DMS53 treated with DMSO at 0.1 percent for 48 hours (cell line): ENCODE measurements at regions not wholly inside any gene's neighbourhood (a gene's known extent, or its start where the extent isn't known, plus 50 kb on each side); places are given as distances from the start of the nearest gene placed in this dataset.

Source experiments
- DNase-seq: peaks from one replicate; lab custom pipeline; 2025; ENCODE audit not compliant: unreplicated experiment; lab: John Stamatoyannopoulos, UW

- DNase-seq: no peak
Measured at GRCh38 chr7:26046878-26047277, 105.1 kb upstream of the NFE2L3 start.

- DNase-seq: no peak
Measured at GRCh38 chr7:26048663-26049062, 103.3 kb upstream of the NFE2L3 start.

- no peak for DNase-seq
Measured at GRCh38 chr7:26049081-26049480, 102.9 kb upstream of the NFE2L3 start.

- DNase-seq: no peak
Measured at GRCh38 chr7:26051021-26051420, 101.0 kb upstream of the NFE2L3 start.

- DNase-seq: peak; percentile 93
Measured at GRCh38 chr7:26052706-26053105, 99.3 kb upstream of the NFE2L3 start.

GRCh38 chr7:26054386-26054785 is 97.6 kb upstream of the NFE2L3 start:
- no peak for DNase-seq

- DNase-seq: no peak
Measured at GRCh38 chr7:26055241-26055640, 96.8 kb upstream of the NFE2L3 start.

- DNase-seq: no peak
Measured at GRCh38 chr7:26060733-26061677, 91.0 kb upstream of the NFE2L3 start.

- peak; percentile 91 for DNase-seq
Measured at GRCh38 chr7:26061678-26062603, 90.1 kb upstream of the NFE2L3 start.

- DNase-seq: no peak
Measured at GRCh38 chr7:26065652-26066051, 86.3 kb upstream of the NFE2L3 start.

- DNase-seq: no peak
Measured at GRCh38 chr7:26066736-26067135, 85.3 kb upstream of the NFE2L3 start.

- no peak for DNase-seq
Measured at GRCh38 chr7:26070290-26070689, 81.7 kb upstream of the NFE2L3 start.

GRCh38 chr7:26071622-26072456 is 80.2 kb upstream of the NFE2L3 start:
- DNase-seq: no peak

GRCh38 chr7:26073041-26073440 is 79.0 kb upstream of the NFE2L3 start:
- DNase-seq: no peak

GRCh38 chr7:26074919-26075318 is 77.1 kb upstream of the NFE2L3 start:
- DNase-seq: no peak

GRCh38 chr7:26076691-26077090 is 75.3 kb upstream of the NFE2L3 start:
- no peak for DNase-seq

- DNase-seq: peak; percentile 93
Measured at GRCh38 chr7:26078437-26079336, 73.3 kb upstream of the NFE2L3 start.

GRCh38 chr7:26081638-26082037 is 70.4 kb upstream of the NFE2L3 start:
- no peak for DNase-seq

GRCh38 chr7:26083113-26083512 is 68.9 kb upstream of the NFE2L3 start:
- DNase-seq: no peak

GRCh38 chr7:26084418-26084817 is 67.6 kb upstream of the NFE2L3 start:
- DNase-seq: no peak
